ENCODE measurements at regions not wholly inside any gene's neighbourhood (a gene's known extent, or its start where the extent isn't known, plus 50 kb on each side); places are given as distances from the start of the nearest gene placed in this dataset.

DNA sequence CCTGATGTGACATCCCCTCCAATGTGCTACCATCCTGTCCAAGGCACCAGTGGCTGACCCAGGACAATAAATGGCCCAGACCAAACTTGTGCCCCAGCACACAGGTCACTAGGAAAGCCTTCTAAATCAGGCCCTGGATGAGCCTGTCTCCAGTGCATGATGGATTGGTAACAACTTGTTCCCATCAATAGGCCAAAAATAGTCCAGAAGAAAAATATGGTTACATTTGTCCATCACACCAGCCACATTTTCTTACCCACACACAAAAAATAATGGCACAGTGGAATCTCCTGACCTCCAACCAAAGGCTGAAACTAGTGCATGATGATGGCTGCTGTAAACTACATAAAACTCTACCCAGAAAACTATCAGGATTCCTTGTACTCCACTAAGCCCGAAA lies 228.4 kb downstream of the SPTSSA start:
- Histone ChIP-seq H3K27me3 (ENCODE audit: insufficient read depth, low read depth, severe bottlenecking) (no peaks in the 10 kb centered on the region), H3K27ac (no peak overlapping the region), H3K36me3 (no peaks in the 10 kb centered on the region), H3K9me3 (ENCODE audit: severe bottlenecking) (no peaks in the 10 kb centered on the region), H3K4me3 (ENCODE audit: low read depth, low read length) (no peak overlapping the region)
- DNase-seq: no peak
- no peak for TF ChIP-seq CTCF (IDR thresholded peaks at IDR 0.05; ENCODE audit: low read depth, low read length)

DNA sequence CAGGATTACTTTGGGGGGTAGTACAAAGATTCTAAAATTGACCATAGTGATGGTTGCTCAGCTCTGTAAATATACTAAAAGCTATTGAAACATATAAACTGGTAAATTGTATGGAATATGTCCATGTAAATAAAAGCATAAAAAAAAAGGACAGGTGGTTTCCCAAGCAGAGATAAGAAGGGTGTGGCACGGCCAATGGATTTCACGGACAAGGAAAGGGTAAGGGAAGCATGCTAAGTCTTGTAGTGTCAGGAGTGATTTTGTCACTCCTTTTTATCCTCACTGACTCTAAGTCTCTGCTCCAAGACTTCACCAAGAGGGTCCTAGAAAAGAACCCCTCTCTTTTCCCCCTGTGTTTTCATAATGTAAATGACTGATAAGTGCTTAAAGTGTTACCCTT lies 229.2 kb downstream of the SPTSSA start:
- TF ChIP-seq CTCF (IDR thresholded peaks at IDR 0.05; ENCODE audit: low read depth, low read length): no peak
- H3K36me3 ChIP-seq: no peaks in the 10 kb centered on the region
- no peak overlapping the region for H3K27ac ChIP-seq
- H3K27me3 ChIP-seq (ENCODE audit: insufficient read depth, low read depth, severe bottlenecking): no peaks in the 10 kb centered on the region
- no peak overlapping the region for H3K4me3 ChIP-seq (ENCODE audit: low read depth, low read length)
- no peak for DNase-seq
- no peaks in the 10 kb centered on the region for H3K9me3 ChIP-seq (ENCODE audit: severe bottlenecking)

GRCh38 chr14:34231626-34232025 lies 230.4 kb downstream of the SPTSSA start:
- Histone ChIP-seq H3K4me3 (ENCODE audit: low read depth, low read length) (no peak overlapping the region), H3K27ac (no peak overlapping the region), H3K27me3 (ENCODE audit: insufficient read depth, low read depth, severe bottlenecking) (no peaks in the 10 kb centered on the region), H3K36me3 (no peaks in the 10 kb centered on the region), H3K9me3 (ENCODE audit: severe bottlenecking) (no peaks in the 10 kb centered on the region)
- TF ChIP-seq CTCF (IDR thresholded peaks at IDR 0.05; ENCODE audit: low read depth, low read length): no peak
- DNase-seq: no peak

GRCh38 chr14:34229140-34229539 lies 232.9 kb downstream of the SPTSSA start:
- H3K4me3 ChIP-seq (ENCODE audit: low read depth, low read length): no peak overlapping the region
- no peak for DNase-seq
- H3K27ac ChIP-seq: no peak overlapping the region
- H3K27me3 ChIP-seq (ENCODE audit: insufficient read depth, low read depth, severe bottlenecking): no peaks in the 10 kb centered on the region
- H3K9me3 ChIP-seq (ENCODE audit: severe bottlenecking): no peaks in the 10 kb centered on the region
- no peaks in the 10 kb centered on the region for H3K36me3 ChIP-seq
- TF ChIP-seq CTCF (IDR thresholded peaks at IDR 0.05; ENCODE audit: low read depth, low read length): no peak

GRCh38 chr14:34228650-34228976 lies 233.4 kb downstream of the SPTSSA start:
- no peak for TF ChIP-seq CTCF (IDR thresholded peaks at IDR 0.05; ENCODE audit: low read depth, low read length)
- no peak for DNase-seq
- H3K36me3 ChIP-seq: no peaks in the 10 kb centered on the region
- no peak overlapping the region for H3K4me3 ChIP-seq (ENCODE audit: low read depth, low read length)
- no peak overlapping the region for H3K27ac ChIP-seq
- no peaks in the 10 kb centered on the region for H3K9me3 ChIP-seq (ENCODE audit: severe bottlenecking)
- no peaks in the 10 kb centered on the region for H3K27me3 ChIP-seq (ENCODE audit: insufficient read depth, low read depth, severe bottlenecking)

DNA sequence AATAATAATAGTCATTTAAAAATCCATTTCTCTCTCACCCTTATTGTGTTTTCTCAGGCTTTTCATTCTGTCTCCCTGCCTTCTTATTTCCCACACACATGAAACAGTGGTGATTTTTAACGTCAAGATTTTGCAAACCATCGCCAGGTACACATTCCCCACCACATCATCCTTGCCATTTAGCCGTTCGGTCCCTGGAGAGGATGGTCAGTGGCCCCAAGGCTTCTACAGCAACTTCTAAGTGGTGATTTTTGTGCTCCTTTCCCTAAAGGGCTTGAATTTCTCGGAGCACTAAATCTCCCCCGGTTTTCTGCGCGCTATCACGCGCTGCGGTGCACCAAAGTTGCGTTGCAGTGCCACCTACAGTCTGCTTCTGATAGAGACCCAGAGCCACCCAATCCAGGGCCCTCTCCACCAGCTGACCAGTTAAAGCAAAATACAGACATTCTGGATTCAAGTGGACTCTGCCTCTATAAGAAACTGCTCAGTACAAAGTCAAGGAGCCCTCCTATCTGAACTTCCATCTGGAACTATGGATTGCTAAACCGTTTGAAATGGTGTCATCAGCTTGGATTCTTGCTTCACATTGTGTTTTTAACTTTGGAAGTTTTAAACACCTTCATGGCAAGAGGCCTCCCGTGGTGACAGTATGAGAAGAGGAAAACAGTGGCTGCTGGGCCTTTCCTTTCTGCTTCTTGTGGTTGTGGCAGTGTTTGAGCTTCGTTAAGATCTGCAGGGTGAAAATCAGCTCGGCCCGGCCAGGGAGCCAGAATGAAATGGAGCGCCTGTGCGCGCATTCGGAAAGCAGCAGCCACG lies 234.0 kb downstream of the SPTSSA start:
- peak; percentile 82 for TF ChIP-seq CTCF (IDR thresholded peaks at IDR 0.05; ENCODE audit: low read depth, low read length)
- Histone ChIP-seq H3K27ac (no peak overlapping the region), H3K36me3 (no peaks in the 10 kb centered on the region), H3K4me3 (ENCODE audit: low read depth, low read length) (peak overlapping the region; percentile 18; the same call in 1 of the 2 replicates), H3K9me3 (ENCODE audit: severe bottlenecking) (no peaks in the 10 kb centered on the region), H3K27me3 (ENCODE audit: insufficient read depth, low read depth, severe bottlenecking) (no peaks in the 10 kb centered on the region)
- peak; percentile 68 for DNase-seq
